HEK293T (cell line): ENCODE measurements at regions not wholly inside any gene's neighbourhood (a gene's known extent, or its start where the extent isn't known, plus 50 kb on each side); places are given as distances from the start of the nearest gene placed in this dataset.

Experiments
- CTCF ChIA-PET: fragments of 350-600 bp; formaldehyde crosslinking; extraction: SDS; loops from one replicate; lab custom pipeline; 2021; ENCODE audit warnings: antibody characterized with exemption, inconsistent platforms; lab: Yijun Ruan, JAX
- POLR2A ChIA-PET: fragments of 350-600 bp; formaldehyde crosslinking; extraction: SDS; loops from one replicate; lab custom pipeline; 2020; ENCODE audit warnings: antibody characterized with exemption, inconsistent platforms; lab: Yijun Ruan, JAX
- DNase-seq: peaks from one replicate; pipeline ENCODE4 v3.0.0; 2012; ENCODE audit warnings: mixed read lengths; ENCODE audit errors: extremely low spot score
- ARNT ChIP-seq: fragments of 450-650 bp; IDR thresholded peaks from 2 replicates; pipeline ENCODE4 v1.6.1; 2017; ENCODE audit warnings: mild to moderate bottlenecking
- BHLHE40 ChIP-seq: fragments of 450-650 bp; IDR thresholded peaks from 2 replicates; pipeline ENCODE4 v1.6.1; 2016; ENCODE audit warnings: mild to moderate bottlenecking, moderate library complexity, borderline replicate concordance
- CTBP1 ChIP-seq: fragments of 450-650 bp; IDR thresholded peaks from 2 replicates; pipeline ENCODE4 v1.6.1; 2016; ENCODE audit warnings: borderline replicate concordance
- ELF4 ChIP-seq: fragments of 450-650 bp; IDR thresholded peaks from 2 replicates; pipeline ENCODE4 v1.6.1; 2017; ENCODE audit warnings: antibody characterized with exemption
- FOXA1 ChIP-seq: fragments of 450-650 bp; IDR thresholded peaks from 2 replicates; pipeline ENCODE4 v1.6.1; 2016; ENCODE audit warnings: mild to moderate bottlenecking
- FOXK2 ChIP-seq: fragments of 450-650 bp; IDR thresholded peaks from 2 replicates; pipeline ENCODE4 v1.6.1; 2016; ENCODE audit warnings: mild to moderate bottlenecking
- FOXM1 ChIP-seq: fragments of 450-650 bp; IDR thresholded peaks from 2 replicates; pipeline ENCODE4 v1.6.1; 2017; ENCODE audit warnings: mild to moderate bottlenecking, borderline replicate concordance
- HDGF ChIP-seq: fragments of 450-650 bp; IDR thresholded peaks from 2 replicates; pipeline ENCODE4 v1.6.1; 2017; ENCODE audit warnings: antibody characterized with exemption, borderline replicate concordance
- L3MBTL2 ChIP-seq: fragments of 450-650 bp; conservative IDR thresholded peaks from 2 replicates; pipeline ENCODE4 v1.6.1; 2016; ENCODE audit warnings: mild to moderate bottlenecking
- LEF1 ChIP-seq: fragments of 450-650 bp; IDR thresholded peaks from 2 replicates; pipeline ENCODE4 v1.6.1; 2017; ENCODE audit warnings: mild to moderate bottlenecking, borderline replicate concordance
- NFRKB ChIP-seq: fragments of 450-650 bp; IDR thresholded peaks from 2 replicates; pipeline ENCODE4 v1.6.1; 2016; ENCODE audit warnings: mild to moderate bottlenecking, moderate library complexity
- SP1 ChIP-seq: fragments of 450-650 bp; IDR thresholded peaks from 2 replicates; pipeline ENCODE4 v1.6.1; 2017
- SUZ12 ChIP-seq: fragments of 450-650 bp; IDR thresholded peaks from 2 replicates; pipeline ENCODE4 v1.6.1; 2016; ENCODE audit warnings: mild to moderate bottlenecking
- TARDBP ChIP-seq: fragments of 450-650 bp; IDR thresholded peaks from 2 replicates; pipeline ENCODE4 v1.6.1; 2016
- ZNF384 ChIP-seq: fragments of 450-650 bp; IDR thresholded peaks from 2 replicates; pipeline ENCODE4 v1.6.1; 2016
- TF ChIP-seq, protein P1 (sequence below): fragments of 450-650 bp; IDR thresholded peaks from 2 replicates; pipeline ENCODE4 v1.6.1; 2016

DNA sequence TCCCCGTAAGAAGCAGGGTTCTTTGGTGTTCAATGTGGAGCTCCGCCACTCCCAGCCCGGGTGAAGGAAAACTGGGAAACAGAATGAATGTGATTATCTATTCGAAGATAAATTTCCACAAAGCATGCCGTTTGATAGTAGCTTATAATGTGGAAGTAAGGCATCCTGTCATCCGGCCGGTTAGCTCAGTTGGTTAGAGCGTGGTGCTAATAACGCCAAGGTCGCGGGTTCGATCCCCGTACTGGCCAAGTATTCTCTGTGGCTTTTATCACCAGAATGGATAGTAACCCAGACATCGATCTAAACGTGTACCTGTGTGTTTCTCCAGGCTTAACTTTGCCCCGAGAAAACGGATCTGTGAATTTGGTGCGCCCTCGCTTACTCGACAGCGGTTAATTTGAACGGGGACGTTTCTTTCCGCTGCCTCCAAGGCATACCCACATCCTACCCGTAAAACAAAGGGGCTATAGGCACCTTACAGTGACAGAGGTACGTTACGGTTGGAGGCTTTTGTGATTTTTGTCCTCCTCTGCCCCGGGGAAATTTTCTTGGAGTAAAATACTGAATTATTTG lies 215.2 kb upstream of the ZNF184 start:
- DNase-seq, result peak; percentile 63
- no peak for TF ChIP-seq ARNT
- peak; percentile 68; the same call in 1 of the 2 replicates for TF ChIP-seq CTBP1
- TF ChIP-seq L3MBTL2, result peak; percentile 29; the same call in 1 of the 2 replicates
- 0 out of 2 replicates have a peak, but pooled peaks have one; percentile 35 for TF ChIP-seq TARDBP
- peak; percentile 65 for TF ChIP-seq ZNF384
- no peak for TF ChIP-seq SUZ12
- TF ChIP-seq FOXK2, result no peak
- no peak for TF ChIP-seq HDGF
- TF ChIP-seq, protein P1, sequence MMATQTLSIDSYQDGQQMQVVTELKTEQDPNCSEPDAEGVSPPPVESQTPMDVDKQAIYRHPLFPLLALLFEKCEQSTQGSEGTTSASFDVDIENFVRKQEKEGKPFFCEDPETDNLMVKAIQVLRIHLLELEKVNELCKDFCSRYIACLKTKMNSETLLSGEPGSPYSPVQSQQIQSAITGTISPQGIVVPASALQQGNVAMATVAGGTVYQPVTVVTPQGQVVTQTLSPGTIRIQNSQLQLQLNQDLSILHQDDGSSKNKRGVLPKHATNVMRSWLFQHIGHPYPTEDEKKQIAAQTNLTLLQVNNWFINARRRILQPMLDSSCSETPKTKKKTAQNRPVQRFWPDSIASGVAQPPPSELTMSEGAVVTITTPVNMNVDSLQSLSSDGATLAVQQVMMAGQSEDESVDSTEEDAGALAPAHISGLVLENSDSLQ, result peak; percentile 27; the same call in 1 of the 2 replicates
- no peak for TF ChIP-seq FOXA1
- ChIA-PET POLR2A (interaction anchor here (0.6 to 1.5 kb wide), 11 partner anchors 16 to 205 kb away, joined by 3 to 5 read pairs (median 3); a partner anchor contains a TSS), CTCF (interaction anchor here (1.0 to 1.2 kb wide), 5 partner anchors 64 to 84 kb away, joined by 3 to 4 read pairs (median 4); no protein-coding TSS in a partner anchor)

DNA sequence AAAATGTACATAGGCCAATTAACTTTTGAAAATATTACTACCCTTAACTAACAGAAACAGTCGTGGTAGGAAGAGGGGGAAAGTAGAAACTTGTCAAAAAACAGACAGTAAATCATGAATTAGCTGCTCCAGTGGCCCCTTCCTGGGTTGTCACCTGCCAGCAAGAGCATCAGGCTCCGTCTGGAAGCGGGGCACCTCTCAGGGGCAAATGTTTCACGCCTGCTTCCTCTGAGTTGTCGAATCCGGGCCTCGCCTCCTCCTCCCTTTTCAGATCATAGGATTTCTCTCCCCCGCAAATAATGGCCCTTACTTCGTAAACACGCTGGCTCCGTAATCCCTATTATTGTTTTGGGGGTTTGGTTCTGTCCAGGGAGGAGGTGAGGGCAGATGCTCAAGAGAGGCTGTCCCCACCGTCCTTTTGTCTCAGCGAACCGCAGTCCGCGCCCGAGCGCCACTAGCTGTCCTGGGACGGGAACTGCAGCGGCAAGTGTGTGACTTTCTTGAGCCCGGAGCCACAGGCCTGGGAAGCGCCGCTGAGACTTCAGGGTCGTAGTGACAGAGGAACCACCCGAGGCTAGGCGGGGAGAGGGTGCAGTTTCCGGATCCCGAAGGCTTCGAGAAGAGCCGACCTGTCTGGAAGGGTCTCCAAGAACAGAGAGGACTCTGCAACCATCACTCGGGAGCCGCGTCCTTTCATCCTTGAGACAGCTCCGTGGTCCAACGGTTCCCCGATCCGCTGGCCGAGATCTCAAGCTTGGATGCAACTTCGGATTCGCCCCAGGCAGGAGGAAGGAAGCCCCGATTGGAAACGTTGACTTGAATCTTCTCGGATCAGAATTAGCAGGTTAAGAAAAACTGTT lies 214.5 kb upstream of the ZNF184 start:
- DNase-seq, result peak; percentile 65
- CTCF ChIA-PET, result interaction anchor here (1.0 to 1.2 kb wide), 5 partner anchors 65 to 85 kb away, joined by 3 to 4 read pairs (median 4); no protein-coding TSS in a partner anchor
- POLR2A ChIA-PET, result interaction anchor here (0.6 to 1.5 kb wide), 12 partner anchors 15 to 476 kb away, joined by 3 to 5 read pairs (median 3); a partner anchor contains a TSS
- TF ChIP-seq ZNF384 (no peak), SP1 (no peak), SUZ12 (no peak), FOXA1 (no peak), L3MBTL2 (peak; percentile 50; the same call in 1 of the 2 replicates), TARDBP (no peak), ELF4 (no peak), CTBP1 (peak; percentile 78), BHLHE40 (no peak), LEF1 (no peak)
- TF ChIP-seq, protein P1, result peak; percentile 48

DNA sequence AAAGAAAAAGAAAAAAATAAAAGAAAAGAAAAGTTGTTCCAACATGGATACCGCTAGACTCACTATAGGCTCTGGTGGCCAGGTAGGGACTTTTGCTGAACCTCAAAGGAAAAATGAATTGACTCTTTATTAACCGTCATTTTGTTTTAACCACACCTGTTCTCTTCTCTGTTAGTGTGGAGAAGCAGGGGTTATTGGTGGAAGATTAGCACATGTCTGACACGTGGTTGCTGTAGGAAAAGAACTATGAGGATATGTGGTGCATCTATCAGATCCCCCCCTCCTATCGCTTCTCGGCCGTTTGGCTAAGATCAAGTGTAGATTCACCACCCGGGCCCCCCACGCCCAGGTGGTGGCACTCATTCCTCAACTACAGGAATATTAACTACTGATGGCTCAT lies 212.4 kb upstream of the ZNF184 start:
- DNase-seq, result no peak
- TF ChIP-seq SP1 (no peak), TARDBP (no peak), BHLHE40 (no peak), CTBP1 (no peak), L3MBTL2 (no peak), HDGF (no peak), FOXK2 (no peak), ZNF384 (no peak), SUZ12 (no peak), ELF4 (no peak), FOXM1 (no peak), LEF1 (no peak), ARNT (no peak), FOXA1 (no peak), NFRKB (no peak)
- TF ChIP-seq, protein P1, result no peak
- POLR2A ChIA-PET, result no interaction called here
- CTCF ChIA-PET, result no interaction called here

DNA sequence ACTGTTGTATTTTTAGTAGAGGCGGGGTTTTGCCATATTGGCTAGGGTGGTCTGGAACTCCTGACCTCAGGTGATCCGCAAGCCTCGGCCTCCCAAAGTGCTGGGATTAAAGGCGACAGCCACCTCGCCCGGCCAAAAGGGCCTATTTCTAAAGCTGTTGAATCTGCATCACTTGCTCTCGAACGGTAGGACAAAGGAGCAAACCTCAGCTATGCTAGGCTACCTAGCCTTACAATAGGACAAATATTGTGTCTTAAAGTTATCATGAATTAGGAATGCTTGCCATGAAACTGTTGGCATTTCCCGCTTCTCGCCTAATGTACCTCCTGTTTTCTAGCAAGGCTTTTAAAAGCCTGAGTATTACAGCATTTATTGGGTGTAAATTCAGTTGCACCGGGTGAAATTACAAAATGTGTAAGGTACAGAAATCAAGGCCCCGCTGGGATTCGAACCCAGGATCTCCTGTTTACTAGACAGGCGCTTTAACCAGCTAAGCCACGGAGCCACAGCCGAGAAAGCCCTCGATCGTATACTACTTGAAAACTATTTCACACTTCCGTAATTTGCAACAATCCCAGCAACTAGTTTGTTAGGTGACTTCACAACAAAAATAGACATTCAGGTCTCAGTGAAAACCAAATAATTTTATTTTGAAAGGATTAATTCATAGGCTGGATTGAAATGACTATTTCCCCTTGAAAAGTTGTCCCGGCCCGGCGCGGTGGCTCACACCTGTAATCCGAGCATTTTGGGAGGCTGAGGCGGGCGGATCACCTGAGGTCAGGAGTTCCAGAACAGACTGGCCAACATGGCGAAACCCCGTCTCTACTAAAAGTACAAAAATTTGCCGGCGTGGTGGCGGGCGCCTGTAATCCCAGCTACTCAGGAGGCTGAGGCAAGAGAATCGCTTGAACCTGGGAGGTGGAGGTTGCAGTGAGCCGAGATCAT lies 211.6 kb upstream of the ZNF184 start:
- POLR2A ChIA-PET, result interaction anchor here (0.8 kb wide), 1 partner anchor 209 kb away, joined by 3 read pairs; a partner anchor contains a TSS
- peak; percentile 57 for DNase-seq
- CTCF ChIA-PET, result interaction anchor here (0.5 to 0.9 kb wide), 2 partner anchors 24 to 111 kb away, joined by 3 read pairs; no protein-coding TSS in a partner anchor
- TF ChIP-seq FOXA1, result no peak
- TF ChIP-seq NFRKB, result no peak
- TF ChIP-seq TARDBP, result no peak
- TF ChIP-seq LEF1, result no peak
- TF ChIP-seq ZNF384, result no peak
- no peak for TF ChIP-seq ELF4
- no peak for TF ChIP-seq HDGF
- TF ChIP-seq FOXM1, result no peak
- TF ChIP-seq L3MBTL2, result peak; percentile 63
- TF ChIP-seq ARNT, result no peak
- TF ChIP-seq SUZ12, result no peak
- 0 out of 2 replicates have a peak, but pooled peaks have one; percentile 5 for TF ChIP-seq CTBP1
